GM23338 (cell line): ENCODE measurements at regions not wholly inside any gene's neighbourhood (a gene's known extent, or its start where the extent isn't known, plus 50 kb on each side); places are given as distances from the start of the nearest gene placed in this dataset.

ENCODE experiments used
- ATAC-seq: fragments of 200-7000 bp; cut with Tn5 transposase; 3 replicates; pipeline ENCODE4 v1.9.1; 2020
- DNase-seq: peaks from one replicate; pipeline ENCODE4 v3.0.0-alpha.2; 2015; ENCODE audit warnings: low spot score
- H2AFZ ChIP-seq: fragments of 200-600 bp; sonication (generic); 2 replicates; pipeline ENCODE4 v1.8.0; 2016; ENCODE audit warnings: antibody characterized with exemption, mild to moderate bottlenecking, moderate library complexity
- H3F3A ChIP-seq: fragments of 200-600 bp; sonication (generic); replicated peaks from 2 replicates; pipeline ENCODE4 v1.8.0; 2017; ENCODE audit warnings: antibody characterized with exemption, mixed run types, low read depth
- H3K27ac ChIP-seq: fragments of 200-600 bp; sonication (generic); 2 replicates; pipeline ENCODE4 v1.6.1; 2016; ENCODE audit warnings: low read depth
- H3K27me3 ChIP-seq: fragments of 200-600 bp; sonication (generic); 2 replicates; pipeline ENCODE4 v1.8.0; 2016; ENCODE audit warnings: mild to moderate bottlenecking, mixed run types, moderate library complexity; ENCODE audit not compliant: insufficient read depth
- H3K36me3 ChIP-seq: fragments of 200-600 bp; sonication (generic); 2 replicates; pipeline ENCODE4 v1.8.0; 2016; ENCODE audit warnings: mild to moderate bottlenecking; ENCODE audit not compliant: insufficient read depth
- H3K4me1 ChIP-seq: fragments of 200-600 bp; sonication (generic); 2 replicates; pipeline ENCODE4 v1.8.0; 2016; ENCODE audit warnings: mild to moderate bottlenecking, moderate library complexity; ENCODE audit not compliant: insufficient read depth
- H3K4me2 ChIP-seq: fragments of 200-600 bp; sonication (generic); 2 replicates; pipeline ENCODE4 v1.7.1; 2017; ENCODE audit warnings: mixed run types
- H3K4me3 ChIP-seq: fragments of 200-600 bp; sonication (generic); 2 replicates; pipeline ENCODE4 v1.6.1; 2016; ENCODE audit warnings: mixed run types
- H3K79me2 ChIP-seq: fragments of 200-600 bp; sonication (generic); replicated peaks from 2 replicates; pipeline ENCODE4 v1.8.0; 2017; ENCODE audit warnings: mild to moderate bottlenecking; ENCODE audit not compliant: insufficient read depth
- H3K9me2 ChIP-seq: fragments of 200-600 bp; sonication (generic); 2 replicates; pipeline ENCODE4 v1.8.0; 2017; ENCODE audit not compliant: insufficient read depth
- H4K20me1 ChIP-seq: fragments of 200-600 bp; sonication (generic); replicated peaks from 2 replicates; pipeline ENCODE4 v1.8.0; 2017; ENCODE audit warnings: mild to moderate bottlenecking; ENCODE audit not compliant: insufficient read depth
- H3K27ac Mint-ChIP-seq: 2 replicates; pipeline ENCODE4 v1.8.0; 2020; ENCODE audit warnings: inconsistent platforms, mild to moderate bottlenecking, moderate library complexity, mixed read lengths
- H3K27me3 Mint-ChIP-seq: 3 replicates; pipeline ENCODE4 v1.8.0; 2022; ENCODE audit warnings: low read depth, mild to moderate bottlenecking, moderate library complexity, mixed read lengths, inconsistent platforms; ENCODE audit not compliant: insufficient read depth, poor library complexity
- H3K36me3 Mint-ChIP-seq: 3 replicates; pipeline ENCODE4 v1.8.0; 2021; ENCODE audit warnings: low read depth, mild to moderate bottlenecking, inconsistent platforms, moderate library complexity, mixed read lengths
- H3K4me1 Mint-ChIP-seq: 3 replicates; pipeline ENCODE4 v1.8.0; 2020; ENCODE audit warnings: mild to moderate bottlenecking, inconsistent platforms, mixed read lengths
- H3K4me3 Mint-ChIP-seq: 3 replicates; pipeline ENCODE4 v1.8.0; 2021; ENCODE audit warnings: moderate library complexity, mild to moderate bottlenecking, inconsistent platforms, mixed read lengths
- H3K9me3 Mint-ChIP-seq: 3 replicates; pipeline ENCODE4 v1.8.0; 2020; ENCODE audit warnings: moderate library complexity, mild to moderate bottlenecking, inconsistent platforms, mixed read lengths
- EZH2 ChIP-seq: fragments of 200-600 bp; sonication (generic); IDR thresholded peaks from one replicate; pipeline ENCODE4 v1.8.0; 2017; ENCODE audit warnings: antibody characterized with exemption, mild to moderate bottlenecking, low read depth; ENCODE audit not compliant: unreplicated experiment
- EZH2phosphoT487 ChIP-seq: fragments of 200-600 bp; sonication (generic); IDR thresholded peaks from one replicate; pipeline ENCODE4 v1.8.1; 2018; ENCODE audit warnings: antibody characterized with exemption; ENCODE audit not compliant: unreplicated experiment
- JUNB ChIP-seq: IDR thresholded peaks from one replicate; pipeline ENCODE4 v1.6.1; 2016; ENCODE audit warnings: antibody characterized with exemption; ENCODE audit not compliant: unreplicated experiment
- NANOG ChIP-seq: IDR thresholded peaks from 2 replicates; pipeline ENCODE4 v1.6.1; 2016; ENCODE audit warnings: antibody characterized with exemption, borderline replicate concordance
- POLR2AphosphoS5 ChIP-seq: IDR thresholded peaks from 2 replicates; pipeline ENCODE4 v1.6.1; 2016; ENCODE audit warnings: antibody characterized with exemption, low read depth
- ZNF331 ChIP-seq: fragments of 250-450 bp; sonication (Bioruptor Pico); IDR thresholded peaks from 2 replicates; pipeline ENCODE4 v1.5.0; 2020; ENCODE audit warnings: low read depth, mild to moderate bottlenecking, moderate library complexity
- TF ChIP-seq, protein P1 (sequence below): fragments of 250-450 bp; sonication (Bioruptor Pico); IDR thresholded peaks from 2 replicates; pipeline ENCODE4 v1.5.0; 2020; ENCODE audit warnings: mild to moderate bottlenecking, moderate library complexity
- TF ChIP-seq, protein P2 (sequence below), 2 experiments: fragments of 200-600 bp in 1 of 2; sonication (generic) in 1 of 2; conservative IDR thresholded peaks; 2 replicates each; pipeline versions ENCODE4 v1.5.1 to v1.6.1; 2016 to 2017; ENCODE audit warnings: antibody characterized with exemption in 2 of 2, low read depth in 2 of 2, mild to moderate bottlenecking in 2 of 2, moderate library complexity in 1 of 2
- TF ChIP-seq, protein P3 (sequence below): IDR thresholded peaks from one replicate; pipeline ENCODE4 v1.6.1; 2018; ENCODE audit warnings: antibody characterized with exemption; ENCODE audit not compliant: unreplicated experiment

DNA sequence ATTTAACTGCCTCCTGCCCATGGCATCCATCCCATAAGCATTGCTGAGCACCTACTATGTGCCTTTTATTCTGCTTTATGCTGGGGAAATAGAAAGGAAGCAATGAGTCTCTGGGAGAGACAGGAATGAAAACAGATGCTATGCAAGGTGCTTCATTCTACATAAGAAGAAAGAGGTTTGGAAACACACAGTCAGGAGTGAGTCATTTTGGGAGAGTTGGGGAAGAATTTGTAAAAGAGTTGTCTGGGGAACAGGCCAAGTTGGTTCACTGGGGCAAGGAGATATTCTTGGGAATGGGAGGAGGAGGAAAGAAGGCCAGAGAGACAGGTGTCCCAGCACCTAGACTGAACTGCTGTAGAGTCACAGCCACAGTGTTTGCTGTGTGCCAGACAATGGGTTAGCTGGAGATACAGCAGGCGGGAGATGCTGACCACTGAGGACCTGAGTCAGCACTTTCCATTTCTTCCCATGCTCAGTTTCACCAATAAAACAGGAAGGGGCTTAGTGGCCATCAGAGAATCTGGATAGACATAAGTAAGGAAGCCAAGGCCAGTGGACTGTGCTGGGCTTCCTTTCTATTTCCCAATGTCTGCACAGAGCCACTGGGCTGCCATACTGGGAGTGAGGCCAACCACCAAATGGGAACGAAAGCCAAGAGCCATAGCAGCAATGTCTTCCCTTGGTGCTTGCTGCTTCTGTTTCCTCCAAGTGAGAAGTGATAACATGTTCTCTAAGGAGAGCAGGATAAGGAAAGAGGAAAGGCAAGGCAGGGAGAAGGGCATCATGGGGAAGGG is 187.7 kb upstream of the USP24 start:
- no peaks in the 10 kb centered on the region for H3K27me3 ChIP-seq
- no peak overlapping the region for H3K27ac Mint-ChIP-seq
- DNase-seq (no peak), ATAC-seq (no peak)
- H3K4me2 ChIP-seq: no peak overlapping the region
- H3K9me2 ChIP-seq: 0 out of 2 replicates have a peak, but pooled peaks cover 13% of the 10 kb centered on the region
- H2AFZ ChIP-seq: no peak overlapping the region
- H3K4me1 ChIP-seq: no peaks in the 10 kb centered on the region
- no peaks in the 10 kb centered on the region for H3K79me2 ChIP-seq
- H3K27me3 Mint-ChIP-seq: no peaks in the 10 kb centered on the region
- H3K9me3 Mint-ChIP-seq: peaks cover 3% of the 10 kb centered on the region; the same call in 2 of the 3 replicates
- no peaks in the 10 kb centered on the region for H3F3A ChIP-seq
- no peak overlapping the region for H3K4me3 Mint-ChIP-seq
- H3K4me1 Mint-ChIP-seq: no peaks in the 10 kb centered on the region
- no peaks in the 10 kb centered on the region for H3K36me3 Mint-ChIP-seq
- no peak overlapping the region for H3K4me3 ChIP-seq
- no peaks in the 10 kb centered on the region for H3K36me3 ChIP-seq
- no peaks in the 10 kb centered on the region for H4K20me1 ChIP-seq
- H3K27ac ChIP-seq: no peak overlapping the region
- TF ChIP-seq POLR2AphosphoS5 (no peak), ZNF331 (CRISPR knock-in tag) (no peak), EZH2phosphoT487 (no peak), JUNB (no peak), NANOG (no peak), EZH2 (no peak)
- TF ChIP-seq, protein P1, sequence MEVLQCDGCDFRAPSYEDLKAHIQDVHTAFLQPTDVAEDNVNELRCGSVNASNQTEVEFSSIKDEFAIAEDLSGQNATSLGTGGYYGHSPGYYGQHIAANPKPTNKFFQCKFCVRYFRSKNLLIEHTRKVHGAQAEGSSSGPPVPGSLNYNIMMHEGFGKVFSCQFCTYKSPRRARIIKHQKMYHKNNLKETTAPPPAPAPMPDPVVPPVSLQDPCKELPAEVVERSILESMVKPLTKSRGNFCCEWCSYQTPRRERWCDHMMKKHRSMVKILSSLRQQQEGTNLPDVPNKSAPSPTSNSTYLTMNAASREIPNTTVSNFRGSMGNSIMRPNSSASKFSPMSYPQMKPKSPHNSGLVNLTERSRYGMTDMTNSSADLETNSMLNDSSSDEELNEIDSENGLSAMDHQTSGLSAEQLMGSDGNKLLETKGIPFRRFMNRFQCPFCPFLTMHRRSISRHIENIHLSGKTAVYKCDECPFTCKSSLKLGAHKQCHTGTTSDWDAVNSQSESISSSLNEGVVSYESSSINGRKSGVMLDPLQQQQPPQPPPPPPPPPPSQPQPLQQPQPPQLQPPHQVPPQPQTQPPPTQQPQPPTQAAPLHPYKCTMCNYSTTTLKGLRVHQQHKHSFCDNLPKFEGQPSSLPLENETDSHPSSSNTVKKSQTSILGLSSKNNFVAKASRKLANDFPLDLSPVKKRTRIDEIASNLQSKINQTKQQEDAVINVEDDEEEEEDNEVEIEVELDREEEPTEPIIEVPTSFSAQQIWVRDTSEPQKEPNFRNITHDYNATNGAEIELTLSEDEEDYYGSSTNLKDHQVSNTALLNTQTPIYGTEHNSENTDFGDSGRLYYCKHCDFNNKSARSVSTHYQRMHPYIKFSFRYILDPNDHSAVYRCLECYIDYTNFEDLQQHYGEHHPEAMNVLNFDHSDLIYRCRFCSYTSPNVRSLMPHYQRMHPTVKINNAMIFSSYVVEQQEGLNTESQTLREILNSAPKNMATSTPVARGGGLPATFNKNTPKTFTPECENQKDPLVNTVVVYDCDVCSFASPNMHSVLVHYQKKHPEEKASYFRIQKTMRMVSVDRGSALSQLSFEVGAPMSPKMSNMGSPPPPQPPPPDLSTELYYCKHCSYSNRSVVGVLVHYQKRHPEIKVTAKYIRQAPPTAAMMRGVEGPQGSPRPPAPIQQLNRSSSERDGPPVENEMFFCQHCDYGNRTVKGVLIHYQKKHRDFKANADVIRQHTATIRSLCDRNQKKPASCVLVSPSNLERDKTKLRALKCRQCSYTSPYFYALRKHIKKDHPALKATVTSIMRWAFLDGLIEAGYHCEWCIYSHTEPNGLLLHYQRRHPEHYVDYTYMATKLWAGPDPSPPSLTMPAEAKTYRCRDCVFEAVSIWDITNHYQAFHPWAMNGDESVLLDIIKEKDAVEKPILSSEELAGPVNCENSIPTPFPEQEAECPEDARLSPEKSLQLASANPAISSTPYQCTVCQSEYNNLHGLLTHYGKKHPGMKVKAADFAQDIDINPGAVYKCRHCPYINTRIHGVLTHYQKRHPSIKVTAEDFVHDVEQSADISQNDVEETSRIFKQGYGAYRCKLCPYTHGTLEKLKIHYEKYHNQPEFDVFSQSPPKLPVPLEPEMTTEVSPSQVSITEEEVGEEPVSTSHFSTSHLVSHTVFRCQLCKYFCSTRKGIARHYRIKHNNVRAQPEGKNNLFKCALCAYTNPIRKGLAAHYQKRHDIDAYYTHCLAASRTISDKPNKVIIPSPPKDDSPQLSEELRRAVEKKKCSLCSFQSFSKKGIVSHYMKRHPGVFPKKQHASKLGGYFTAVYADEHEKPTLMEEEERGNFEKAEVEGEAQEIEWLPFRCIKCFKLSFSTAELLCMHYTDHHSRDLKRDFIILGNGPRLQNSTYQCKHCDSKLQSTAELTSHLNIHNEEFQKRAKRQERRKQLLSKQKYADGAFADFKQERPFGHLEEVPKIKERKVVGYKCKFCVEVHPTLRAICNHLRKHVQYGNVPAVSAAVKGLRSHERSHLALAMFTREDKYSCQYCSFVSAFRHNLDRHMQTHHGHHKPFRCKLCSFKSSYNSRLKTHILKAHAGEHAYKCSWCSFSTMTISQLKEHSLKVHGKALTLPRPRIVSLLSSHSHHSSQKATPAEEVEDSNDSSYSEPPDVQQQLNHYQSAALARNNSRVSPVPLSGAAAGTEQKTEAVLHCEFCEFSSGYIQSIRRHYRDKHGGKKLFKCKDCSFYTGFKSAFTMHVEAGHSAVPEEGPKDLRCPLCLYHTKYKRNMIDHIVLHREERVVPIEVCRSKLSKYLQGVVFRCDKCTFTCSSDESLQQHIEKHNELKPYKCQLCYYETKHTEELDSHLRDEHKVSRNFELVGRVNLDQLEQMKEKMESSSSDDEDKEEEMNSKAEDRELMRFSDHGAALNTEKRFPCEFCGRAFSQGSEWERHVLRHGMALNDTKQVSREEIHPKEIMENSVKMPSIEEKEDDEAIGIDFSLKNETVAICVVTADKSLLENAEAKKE (CRISPR knock-in tag): no peak
- TF ChIP-seq, protein P2, sequence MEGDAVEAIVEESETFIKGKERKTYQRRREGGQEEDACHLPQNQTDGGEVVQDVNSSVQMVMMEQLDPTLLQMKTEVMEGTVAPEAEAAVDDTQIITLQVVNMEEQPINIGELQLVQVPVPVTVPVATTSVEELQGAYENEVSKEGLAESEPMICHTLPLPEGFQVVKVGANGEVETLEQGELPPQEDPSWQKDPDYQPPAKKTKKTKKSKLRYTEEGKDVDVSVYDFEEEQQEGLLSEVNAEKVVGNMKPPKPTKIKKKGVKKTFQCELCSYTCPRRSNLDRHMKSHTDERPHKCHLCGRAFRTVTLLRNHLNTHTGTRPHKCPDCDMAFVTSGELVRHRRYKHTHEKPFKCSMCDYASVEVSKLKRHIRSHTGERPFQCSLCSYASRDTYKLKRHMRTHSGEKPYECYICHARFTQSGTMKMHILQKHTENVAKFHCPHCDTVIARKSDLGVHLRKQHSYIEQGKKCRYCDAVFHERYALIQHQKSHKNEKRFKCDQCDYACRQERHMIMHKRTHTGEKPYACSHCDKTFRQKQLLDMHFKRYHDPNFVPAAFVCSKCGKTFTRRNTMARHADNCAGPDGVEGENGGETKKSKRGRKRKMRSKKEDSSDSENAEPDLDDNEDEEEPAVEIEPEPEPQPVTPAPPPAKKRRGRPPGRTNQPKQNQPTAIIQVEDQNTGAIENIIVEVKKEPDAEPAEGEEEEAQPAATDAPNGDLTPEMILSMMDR (conservative IDR thresholded peaks at IDR 0.05; ENCODE audit: low read depth in 2 of 2): no peak
- TF ChIP-seq, protein P3, sequence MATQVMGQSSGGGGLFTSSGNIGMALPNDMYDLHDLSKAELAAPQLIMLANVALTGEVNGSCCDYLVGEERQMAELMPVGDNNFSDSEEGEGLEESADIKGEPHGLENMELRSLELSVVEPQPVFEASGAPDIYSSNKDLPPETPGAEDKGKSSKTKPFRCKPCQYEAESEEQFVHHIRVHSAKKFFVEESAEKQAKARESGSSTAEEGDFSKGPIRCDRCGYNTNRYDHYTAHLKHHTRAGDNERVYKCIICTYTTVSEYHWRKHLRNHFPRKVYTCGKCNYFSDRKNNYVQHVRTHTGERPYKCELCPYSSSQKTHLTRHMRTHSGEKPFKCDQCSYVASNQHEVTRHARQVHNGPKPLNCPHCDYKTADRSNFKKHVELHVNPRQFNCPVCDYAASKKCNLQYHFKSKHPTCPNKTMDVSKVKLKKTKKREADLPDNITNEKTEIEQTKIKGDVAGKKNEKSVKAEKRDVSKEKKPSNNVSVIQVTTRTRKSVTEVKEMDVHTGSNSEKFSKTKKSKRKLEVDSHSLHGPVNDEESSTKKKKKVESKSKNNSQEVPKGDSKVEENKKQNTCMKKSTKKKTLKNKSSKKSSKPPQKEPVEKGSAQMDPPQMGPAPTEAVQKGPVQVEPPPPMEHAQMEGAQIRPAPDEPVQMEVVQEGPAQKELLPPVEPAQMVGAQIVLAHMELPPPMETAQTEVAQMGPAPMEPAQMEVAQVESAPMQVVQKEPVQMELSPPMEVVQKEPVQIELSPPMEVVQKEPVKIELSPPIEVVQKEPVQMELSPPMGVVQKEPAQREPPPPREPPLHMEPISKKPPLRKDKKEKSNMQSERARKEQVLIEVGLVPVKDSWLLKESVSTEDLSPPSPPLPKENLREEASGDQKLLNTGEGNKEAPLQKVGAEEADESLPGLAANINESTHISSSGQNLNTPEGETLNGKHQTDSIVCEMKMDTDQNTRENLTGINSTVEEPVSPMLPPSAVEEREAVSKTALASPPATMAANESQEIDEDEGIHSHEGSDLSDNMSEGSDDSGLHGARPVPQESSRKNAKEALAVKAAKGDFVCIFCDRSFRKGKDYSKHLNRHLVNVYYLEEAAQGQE: no peak
